Activated CD4-positive, CD25-positive, alpha-beta regulatory T cell treated with anti-CD3 and anti-CD28 coated beads, Interleukin-2, amount 50 U/mL, for 16 hours (primary cell): ENCODE measurements at regions not wholly inside any gene's neighbourhood (a gene's known extent, or its start where the extent isn't known, plus 50 kb on each side); places are given as distances from the start of the nearest gene placed in this dataset.

ENCODE experiments used
- DNase-seq: peaks from one replicate; pipeline ENCODE4 v3.0.0-alpha.2; 2020; ENCODE audit warnings: low read depth, low spot score

GRCh38 chr6:3999800-4000661, 78.9 kb downstream of the FAM217A start:
- no peak for DNase-seq

GRCh38 chr6:4004249-4004648, 74.7 kb downstream of the FAM217A start:
- no peak for DNase-seq

GRCh38 chr6:4008324-4009047, 70.5 kb downstream of the FAM217A start:
- no peak for DNase-seq

GRCh38 chr6:4009486-4009885, 69.5 kb downstream of the FAM217A start:
- no peak for DNase-seq

GRCh38 chr6:4010048-4010447, 68.9 kb downstream of the FAM217A start:
- no peak for DNase-seq

- no peak for DNase-seq
Measured at GRCh38 chr6:4010689-4011090, 68.2 kb downstream of the FAM217A start.

- no peak for DNase-seq
Measured at GRCh38 chr6:4012826-4013225, 66.1 kb downstream of the FAM217A start.

- no peak for DNase-seq
Measured at GRCh38 chr6:4017058-4017739, 61.7 kb downstream of the FAM217A start.

GRCh38 chr6:4017834-4018170, 61.1 kb downstream of the FAM217A start:
- no peak for DNase-seq

GRCh38 chr6:4018171-4018923, 60.6 kb downstream of the FAM217A start:
- peak; percentile 87 for DNase-seq
